NCI-H1105 treated with DMSO at 0.1 percent for 48 hours (cell line): ENCODE measurements at regions not wholly inside any gene's neighbourhood (a gene's known extent, or its start where the extent isn't known, plus 50 kb on each side); places are given as distances from the start of the nearest gene placed in this dataset.
"Not testable (repeated sequence)": the region's sequence is repeated elsewhere in the genome, so short reads cannot be mapped to it uniquely, and the experiment has no call there.

Experiments
- DNase-seq: peaks from one replicate; lab custom pipeline; 2025; lab: John Stamatoyannopoulos, UW

DNA sequence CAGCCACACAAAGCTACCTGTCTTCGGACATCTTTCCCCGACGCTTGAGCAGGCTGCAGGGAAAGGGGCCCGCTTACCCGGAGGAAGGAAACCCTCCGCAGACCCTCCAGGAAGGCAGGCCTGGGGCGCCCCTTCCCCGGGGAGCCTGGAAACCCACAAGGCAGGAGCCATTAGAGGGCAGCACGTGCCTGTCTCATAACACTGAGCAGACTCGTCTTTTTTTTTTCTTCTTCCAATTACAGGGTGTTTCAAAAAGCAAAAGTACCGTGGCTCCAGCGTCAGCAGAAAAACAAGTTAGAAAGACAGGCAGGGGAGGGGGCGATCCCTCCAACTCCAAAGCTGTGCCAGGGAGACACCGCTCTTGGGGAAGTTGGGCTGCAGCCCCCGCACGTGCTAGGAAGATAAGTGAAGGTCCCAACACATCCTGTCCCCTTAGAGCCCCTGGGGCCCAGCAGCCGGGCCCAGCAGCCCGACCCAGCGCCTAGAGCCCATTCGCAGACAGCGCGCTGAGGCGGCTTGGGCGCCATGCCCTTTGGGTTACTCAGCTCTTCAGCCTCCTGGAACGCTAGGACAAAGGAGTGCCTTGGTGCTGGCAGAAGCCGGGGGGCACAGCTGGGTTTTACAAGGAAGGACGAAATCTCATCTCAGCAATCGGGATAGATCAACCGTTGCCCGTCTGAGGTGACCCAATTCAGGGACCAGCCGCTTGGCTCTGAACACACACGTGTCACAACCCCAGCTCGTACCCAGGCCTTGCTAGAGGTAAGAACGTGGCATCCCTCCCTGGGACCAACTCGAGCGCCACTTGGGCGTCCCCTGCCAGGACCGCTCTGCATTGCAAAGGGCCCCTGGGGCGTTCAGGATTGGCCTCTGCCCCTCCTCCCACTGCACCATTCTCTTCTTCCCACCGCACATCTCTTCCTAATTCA is 136.3 kb downstream of the LY86 start:
- DNase-seq = peak; percentile 39

DNA sequence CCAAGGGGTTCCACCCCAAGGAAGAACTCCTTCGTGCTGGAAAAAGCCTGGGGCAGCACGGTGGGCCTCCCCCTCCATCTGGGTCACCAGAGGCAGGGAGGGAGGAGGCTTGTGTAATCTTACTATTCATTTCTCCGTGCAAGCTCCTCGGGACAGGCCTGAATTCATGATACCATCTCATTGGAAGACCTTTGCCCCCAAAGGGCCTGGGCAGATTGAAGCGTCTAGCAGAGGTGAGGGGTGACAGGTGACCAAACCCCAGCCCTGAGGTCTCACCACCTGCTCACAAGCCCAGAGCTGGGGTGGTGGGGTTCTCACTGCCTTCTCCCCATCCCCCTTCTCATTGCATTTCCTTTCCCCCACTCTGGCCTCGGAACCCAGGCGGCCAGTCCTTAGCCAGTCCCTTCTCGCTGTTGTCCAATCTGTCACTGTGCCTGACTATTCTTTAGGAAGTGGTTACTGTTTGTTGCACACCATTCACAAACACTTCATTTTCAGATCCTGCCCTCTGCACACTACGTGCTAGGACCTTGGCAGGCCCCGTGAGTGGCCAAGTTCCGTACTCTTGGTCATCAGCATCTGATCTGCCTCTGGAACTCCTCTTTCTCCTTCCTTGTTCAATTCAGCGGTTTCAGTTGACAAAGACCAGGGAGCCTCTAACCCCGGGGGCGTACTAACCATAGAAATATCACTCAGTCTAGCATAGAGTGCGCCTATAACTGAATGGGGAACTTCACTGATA is 137.1 kb downstream of the LY86 start:
- DNase-seq = no peak

DNA sequence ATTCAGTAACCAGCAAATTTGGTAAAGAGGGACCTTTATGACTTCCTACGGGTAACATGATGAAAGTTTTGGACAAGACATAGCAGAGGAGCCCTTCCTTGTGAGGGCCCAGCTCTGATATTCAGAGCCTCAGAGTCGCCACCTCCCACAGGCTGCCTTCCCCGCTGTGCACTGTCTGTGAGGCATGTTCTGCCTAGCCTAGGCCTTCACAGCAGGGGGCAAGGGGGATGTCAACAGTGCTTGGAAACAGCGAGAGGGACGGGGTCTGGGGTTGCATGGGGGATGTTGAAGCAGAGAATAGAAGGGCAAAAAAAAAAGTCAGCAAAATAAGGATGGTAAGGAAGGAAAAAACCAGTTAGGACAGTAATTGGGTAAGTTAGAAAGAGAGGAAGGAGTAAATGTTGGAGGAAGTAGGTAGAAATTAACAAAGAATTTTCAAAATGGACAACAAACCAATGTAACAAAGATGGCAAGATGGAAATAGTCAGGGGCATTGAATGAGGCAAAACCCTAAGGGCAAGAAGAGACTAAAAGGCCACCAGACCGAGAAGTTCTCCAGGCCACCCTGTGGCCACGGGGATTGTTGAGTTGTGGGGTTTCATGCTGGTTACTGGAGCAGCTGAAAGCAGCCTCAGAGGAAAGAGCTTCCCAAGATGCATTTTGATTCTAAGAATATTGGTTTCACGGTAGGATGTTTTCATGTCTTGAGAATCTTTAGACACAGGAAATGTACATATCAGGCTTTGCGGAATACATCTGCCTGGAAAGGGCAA is 139.8 kb downstream of the LY86 start:
- no peak for DNase-seq

DNA sequence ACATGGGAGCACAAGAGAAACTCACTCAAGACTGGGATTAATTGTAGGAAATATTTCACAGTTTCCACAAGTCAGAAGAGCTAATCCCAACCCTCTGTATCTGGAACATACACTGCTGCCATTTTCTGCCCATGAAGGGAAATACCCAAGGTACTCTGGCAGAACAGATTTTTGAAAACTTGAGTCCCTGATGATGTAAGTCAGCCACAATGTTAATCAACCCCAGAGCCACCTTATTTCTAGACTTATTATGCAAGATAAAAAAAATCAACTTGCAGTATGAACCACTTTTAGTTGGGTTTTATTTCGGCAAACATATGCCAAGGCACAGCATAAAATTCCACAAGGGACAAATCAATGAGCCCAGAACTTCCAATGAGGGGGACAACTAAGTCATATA is 141.5 kb downstream of the LY86 start:
- no peak for DNase-seq

DNA sequence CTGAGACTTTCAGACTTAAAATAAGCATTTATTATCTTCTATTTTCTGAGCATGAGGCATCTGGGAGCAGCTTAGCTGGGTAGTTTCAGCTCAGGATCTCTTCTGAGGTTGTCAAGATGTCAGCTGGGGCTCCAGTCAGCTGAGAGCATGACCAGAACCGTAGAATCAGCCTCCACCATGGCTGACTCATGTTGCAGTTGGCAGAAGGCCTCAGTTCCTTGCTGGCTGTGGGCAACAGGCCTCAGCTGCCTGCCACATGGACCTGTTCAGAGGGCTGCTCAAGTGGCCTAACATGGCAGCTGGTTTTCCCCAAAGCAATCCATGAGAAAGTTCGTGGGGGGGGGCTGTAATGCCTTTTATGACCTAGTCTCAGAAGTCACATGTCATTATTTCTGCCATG is 142.3 kb downstream of the LY86 start:
- DNase-seq = no peak

DNA sequence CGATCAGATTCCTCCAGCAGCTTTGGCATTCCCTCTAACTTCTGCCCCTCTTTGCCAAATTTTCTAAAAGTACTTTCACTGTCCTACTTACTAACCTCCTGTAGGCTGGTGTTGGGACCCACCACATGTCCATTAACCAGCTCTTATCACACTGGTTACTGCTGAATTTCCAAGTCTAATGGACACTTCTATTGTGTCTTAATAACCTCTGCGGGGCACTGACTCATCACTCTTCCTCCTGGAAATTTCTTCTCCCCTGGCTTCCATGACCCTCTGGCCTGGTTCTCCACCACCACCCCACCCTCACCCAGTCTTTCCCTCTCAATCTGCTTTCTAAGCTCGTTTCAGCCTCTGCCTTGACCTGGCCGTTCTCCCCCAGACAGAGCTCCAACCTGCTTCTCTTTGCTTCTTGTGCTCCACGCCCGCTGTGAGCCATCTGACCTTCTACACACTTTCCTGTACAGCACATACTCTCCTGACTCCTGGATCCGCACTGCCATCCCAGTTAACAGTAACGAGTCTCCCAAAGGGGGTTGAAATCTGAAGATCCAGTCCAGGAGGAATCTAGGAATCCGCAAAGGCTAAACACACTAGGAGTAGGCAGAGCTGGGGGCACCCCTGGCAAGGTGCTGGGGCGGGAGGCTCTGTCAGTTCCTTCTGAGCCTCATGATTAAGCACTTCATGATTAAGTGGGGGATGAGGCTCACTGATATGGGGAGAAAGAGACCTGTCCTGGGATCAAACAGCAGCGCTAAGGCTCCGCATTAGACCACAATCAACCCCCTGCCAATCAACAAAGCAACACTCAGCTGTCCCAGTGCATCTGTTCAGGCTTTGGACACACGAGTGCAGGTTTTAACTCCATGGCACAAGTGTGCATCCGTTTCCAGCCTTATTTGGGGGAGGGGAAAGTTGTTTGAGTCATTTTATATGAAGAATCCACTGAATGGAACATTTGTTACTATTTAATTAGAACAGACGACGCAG is 146.3 kb downstream of the LY86 start:
- DNase-seq = no peak

DNA sequence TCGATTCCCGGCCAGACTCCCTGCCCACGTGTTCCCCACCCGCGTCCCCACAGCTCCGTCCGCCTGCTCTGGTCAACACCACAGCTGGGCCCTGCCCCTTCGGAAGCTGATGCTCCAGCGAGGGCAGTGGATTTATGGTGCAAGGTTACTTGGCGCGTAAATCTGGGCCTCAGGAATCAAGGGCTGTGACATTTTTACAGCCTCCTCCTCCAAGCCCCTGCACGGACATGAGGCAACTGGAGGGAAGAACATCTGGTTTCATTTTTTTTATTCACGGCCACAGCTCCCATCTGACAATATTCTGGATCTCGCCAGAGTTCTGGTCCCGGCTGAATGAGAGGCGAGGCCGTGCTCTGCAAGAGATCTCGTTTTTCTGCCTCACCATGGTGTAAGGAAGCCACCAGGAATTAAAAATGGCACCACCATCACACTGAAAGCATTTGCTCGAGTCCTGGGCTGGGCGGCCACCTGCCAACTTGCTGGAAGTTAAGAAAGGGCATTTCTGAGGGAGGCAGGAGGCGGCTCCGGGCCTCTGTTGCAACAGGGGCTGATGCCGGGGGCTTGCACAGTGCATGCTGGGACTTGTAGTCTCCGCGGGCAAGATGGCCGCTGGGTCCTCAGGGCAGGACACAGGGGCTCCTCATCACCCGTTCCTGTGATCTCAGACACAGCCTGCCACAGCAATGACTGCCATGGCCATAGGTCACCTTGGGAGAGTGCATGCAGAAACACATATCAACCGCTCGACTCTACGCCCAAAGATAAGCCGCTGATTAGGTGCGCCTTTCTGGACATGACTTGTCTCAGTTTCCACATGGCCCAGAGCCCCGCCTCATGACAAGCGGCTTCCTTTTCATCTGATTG is 148.5 kb downstream of the LY86 start:
- no peak for DNase-seq

DNA sequence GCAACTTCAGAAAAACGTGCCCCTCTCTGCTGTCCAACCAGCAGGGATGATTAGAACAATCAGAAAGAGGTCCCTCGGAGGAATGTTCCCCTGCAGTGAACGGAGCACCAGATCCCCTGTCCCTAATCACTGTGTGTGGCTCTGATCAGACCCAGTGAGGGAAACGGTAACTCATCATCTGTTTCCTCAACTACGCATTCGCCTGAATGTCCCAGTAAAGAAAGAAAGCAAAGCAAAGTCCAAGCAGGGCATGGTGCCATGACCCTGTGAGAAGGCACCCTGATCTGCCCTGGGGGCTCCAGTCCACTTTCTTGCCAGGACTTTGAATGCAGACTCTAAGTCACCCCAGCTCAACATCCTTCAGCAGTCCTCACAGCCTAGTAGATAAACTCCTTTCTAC is 149.2 kb downstream of the LY86 start:
- no peak for DNase-seq

DNA sequence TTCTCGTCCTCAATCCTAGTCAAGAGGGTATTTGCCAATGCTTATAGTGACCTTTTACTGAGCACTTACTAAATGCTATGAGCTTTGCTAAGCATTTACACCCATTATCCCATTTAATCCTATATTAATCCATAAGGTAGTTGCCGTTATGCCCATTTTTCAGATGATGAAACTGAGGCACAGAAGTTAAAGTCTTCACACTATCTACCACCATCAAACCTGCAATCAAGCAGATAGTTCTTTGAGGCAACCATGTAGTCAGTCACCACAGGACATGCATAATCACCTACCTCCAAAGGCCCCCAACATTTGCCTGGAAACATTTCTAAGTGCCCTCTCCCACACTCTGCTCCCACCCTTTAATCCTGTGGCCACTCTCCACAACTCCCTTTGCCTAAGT is 149.6 kb downstream of the LY86 start:
- DNase-seq = no peak

DNA sequence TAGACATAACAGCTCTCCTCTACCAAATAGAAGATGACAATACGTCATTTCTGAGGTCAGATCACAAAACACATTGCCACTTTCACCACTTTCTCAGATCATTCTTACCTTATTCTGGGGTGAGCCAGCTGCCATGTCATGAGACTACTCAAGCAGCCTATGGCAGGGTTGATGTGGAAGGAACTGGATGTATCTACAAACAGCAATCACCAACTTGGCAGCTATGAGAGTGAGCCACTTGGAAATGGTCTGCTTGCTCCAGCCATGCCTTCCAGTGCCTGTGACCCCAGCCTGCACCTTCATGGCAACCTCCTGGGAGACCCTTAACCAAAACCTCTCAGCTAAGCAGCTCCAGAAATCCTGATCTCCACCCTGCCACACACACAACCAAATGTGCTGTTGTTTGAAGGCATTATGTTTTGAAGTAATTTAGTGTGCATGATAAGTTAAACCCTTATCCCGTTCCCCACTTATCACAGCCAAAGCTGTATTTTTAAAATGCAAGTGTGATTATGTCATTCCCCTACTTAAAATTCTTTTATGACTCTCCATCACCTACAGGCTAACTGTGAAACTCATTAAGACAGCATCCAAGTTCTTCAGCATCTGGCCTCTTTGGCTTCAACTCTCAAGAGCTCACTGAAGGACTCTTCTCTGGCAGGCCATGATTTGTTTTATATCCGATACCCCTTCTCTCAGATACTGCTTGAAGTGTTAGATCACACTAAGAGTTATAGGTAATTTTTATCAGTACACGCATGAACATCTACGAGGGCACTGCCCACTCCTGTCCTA is 150.6 kb downstream of the LY86 start:
- no peak for DNase-seq

DNA sequence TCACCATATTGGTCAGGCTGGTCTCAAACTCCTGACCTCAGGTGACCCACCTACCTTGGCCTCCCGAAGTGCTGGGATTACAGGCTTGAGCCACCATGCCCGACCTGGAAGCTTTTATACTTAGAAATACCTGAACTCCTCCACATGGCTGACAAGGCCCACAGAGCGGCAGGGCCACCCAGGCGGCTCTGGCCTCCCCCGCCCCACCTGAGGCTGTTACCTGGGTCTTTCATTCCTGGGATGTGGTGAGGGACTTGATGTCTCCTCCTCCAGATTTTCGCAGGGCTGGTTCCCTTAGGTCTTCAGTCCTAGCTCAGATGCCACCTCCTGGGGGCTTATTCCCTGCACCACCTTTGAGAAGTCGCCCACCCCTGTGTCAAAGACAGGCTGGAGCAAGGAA is 152.1 kb downstream of the LY86 start:
- DNase-seq = no peak

DNA sequence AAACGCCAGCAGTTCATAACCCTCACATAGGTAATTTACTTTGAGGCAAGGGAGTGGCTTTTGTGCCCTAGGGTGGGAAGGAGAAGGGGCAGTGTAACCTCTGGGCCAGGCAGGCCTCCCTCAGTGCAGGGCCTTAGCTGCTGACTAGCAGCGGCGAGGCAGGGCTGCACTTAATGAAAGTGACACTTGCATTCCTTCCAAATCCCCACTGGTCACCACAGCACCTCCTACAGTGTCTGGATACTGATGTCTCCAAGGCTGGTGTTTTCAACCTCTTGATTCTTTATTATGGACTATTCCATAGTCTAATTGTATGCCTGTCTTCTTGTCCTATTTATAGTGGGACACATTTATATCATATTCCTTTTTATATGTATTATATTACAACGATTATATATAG is 152.7 kb downstream of the LY86 start:
- DNase-seq = no peak

DNA sequence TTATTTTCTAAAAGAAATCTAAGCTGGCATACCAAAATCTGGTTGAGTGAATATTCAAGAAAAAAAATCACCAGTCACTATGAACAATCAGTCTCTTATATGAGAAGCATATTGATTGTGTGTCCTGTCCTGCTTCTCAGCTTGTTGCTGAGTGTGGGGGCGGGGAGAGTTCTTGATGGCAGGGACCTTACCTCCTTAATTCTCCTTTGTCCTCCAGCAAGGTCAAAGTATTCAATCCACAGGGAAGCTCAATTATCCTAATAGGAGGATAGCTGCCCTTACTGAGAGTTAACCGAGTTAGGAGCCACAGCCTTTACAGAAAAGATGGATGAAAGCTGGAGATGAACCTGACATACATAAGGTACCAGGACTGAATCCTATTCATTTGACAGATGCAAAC is 154.0 kb downstream of the LY86 start:
- no peak for DNase-seq

DNA sequence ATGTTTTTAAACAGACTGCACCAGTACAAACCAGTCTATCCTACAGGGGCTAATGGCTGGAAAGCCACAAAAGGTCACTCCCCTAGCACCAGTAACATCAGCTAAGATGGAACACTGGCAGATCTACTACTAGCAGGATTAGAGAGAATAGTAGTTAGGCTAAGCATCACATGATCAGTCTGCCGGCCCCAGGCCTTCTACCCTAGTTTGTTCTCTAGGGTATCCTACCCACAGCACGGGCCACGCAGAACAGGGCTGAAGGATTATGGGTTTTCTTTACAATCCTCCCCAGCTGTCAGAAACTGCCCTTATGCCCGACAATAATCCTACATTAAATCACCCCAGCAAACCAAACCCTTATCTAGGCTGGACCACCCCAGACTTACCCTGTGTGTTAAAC is 156.0 kb downstream of the LY86 start:
- DNase-seq = no peak

DNA sequence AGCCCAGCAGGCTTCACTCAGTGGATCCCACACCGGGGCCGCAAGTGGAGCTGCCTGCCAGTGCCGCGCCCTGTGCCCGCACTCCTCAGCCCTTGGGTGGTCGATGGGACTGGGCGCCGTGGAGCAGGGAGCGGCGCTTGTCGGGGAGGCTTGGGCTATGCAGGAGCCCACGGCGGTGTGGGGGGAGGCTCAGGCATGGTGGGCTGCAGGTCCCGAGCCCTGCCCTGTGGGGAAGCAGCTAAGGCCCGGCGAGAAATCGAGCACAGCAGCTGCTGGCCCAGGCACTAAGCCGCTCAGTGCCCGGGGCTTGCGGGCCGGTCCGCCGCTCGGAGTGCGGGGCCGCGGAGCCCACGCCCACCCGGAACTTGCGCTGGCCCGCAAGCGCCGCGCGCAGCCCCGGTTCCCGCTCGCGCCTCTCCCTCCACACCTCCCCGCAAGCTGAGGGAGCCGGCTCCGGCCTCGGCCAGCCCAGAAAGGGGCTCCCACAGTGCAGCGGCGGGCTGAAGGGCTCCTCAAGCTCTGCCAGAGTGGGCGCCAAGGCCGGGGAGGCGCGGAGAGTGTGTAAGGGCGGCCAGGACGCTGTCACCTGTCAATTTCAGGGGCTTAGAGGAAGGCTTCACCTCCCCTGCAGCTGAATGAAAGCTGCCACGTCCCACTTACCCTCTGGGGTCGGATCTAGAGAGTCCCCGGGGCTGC is 157.3 kb downstream of the LY86 start:
- not testable (repeated sequence) for DNase-seq

DNA sequence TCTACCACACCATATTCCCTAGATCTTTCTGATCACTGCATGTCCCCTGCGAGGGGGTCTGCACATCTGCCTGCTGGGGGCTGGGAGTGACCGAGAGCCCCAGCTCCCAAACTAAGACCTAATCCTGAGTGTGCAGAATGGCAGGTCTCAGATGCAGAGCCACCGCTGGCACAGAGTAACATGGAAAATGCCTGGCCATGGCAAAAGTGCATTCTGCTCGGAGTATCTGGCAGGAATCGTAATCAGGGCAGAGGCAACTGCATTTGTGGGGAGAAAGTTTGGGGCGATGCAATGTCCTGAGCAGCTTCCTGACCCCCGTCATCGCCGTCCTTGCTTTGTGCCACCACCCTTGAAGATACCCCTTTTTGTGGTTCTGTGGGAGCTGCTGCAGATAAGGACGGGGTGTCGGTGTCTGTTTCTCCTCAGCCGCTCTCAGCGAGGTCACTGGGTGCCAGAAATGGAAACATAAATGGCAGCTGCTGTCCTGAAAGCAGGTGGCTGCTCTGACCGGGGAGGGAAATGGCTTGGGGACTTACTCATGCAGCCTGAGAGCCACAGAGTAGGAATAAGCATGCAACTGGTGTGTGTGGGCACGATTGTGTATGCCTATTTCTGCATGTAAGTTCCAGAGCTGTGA is 157.9 kb downstream of the LY86 start:
- no peak for DNase-seq

DNA sequence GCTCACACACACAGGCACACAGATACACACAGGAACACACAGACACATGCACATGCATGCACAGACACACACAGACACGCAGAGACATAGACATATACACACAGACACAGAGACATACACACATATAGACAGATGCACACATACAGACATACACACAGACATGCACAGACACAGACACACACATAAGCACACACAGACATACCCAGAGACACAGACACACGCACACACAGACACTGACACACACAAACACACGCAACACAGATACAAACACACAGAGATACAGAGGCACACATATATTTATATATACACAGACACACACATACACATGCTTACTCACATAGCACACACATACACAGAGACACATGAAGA is 158.4 kb downstream of the LY86 start:
- DNase-seq = no peak

DNA sequence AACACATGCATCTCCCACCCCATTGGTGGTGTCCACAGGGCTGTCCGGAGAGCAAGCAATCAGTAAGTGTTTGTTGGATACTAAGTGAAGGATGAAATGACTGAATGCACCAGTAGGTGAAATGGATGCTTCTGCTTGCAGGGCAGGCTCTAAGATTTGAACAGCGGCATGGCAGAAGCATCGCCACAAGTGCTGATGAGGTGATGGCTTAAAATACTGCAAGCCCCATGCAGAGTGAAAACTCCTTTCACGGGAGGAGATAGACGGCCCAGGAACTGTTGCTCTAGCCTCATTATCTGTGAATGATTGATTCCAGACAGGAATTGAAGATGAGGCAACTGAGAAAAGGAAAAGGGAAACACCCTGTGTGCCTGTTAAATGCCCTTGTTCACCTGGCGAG is 158.9 kb downstream of the LY86 start:
- no peak for DNase-seq

DNA sequence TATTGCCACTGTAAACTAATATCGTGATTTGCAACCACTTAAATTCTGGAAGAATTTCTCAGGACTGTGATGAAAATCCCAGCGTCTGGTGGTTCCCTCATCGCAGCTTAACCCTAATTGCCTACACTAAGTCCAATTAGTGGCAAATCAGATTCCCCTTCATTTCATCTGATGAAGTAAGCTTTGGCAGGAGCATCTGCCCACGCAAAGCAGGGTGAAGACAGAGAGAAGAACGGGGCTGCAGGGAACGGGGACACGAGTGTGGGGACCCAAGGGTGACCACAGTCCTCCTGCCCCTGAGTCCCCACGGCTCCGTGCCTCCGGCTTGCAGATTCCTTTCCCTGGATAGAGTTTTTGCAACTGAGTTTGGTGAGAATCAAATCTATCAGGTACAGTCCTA is 159.5 kb downstream of the LY86 start:
- DNase-seq = no peak
